HG02852 (cell line): ENCODE measurements at regions not wholly inside any gene's neighbourhood (a gene's known extent, or its start where the extent isn't known, plus 50 kb on each side); places are given as distances from the start of the nearest gene placed in this dataset.
A peak's percentile ranks its signal among the peaks of the same experiment; 100 is the strongest.

Experiments
- ATAC-seq: cut with Tn5 transposase; IDR thresholded peaks from one replicate; pipeline ENCODE4 v1.9.1; 2021; ENCODE audit warnings: mild to moderate bottlenecking, moderate library complexity; ENCODE audit not compliant: unreplicated experiment

DNA sequence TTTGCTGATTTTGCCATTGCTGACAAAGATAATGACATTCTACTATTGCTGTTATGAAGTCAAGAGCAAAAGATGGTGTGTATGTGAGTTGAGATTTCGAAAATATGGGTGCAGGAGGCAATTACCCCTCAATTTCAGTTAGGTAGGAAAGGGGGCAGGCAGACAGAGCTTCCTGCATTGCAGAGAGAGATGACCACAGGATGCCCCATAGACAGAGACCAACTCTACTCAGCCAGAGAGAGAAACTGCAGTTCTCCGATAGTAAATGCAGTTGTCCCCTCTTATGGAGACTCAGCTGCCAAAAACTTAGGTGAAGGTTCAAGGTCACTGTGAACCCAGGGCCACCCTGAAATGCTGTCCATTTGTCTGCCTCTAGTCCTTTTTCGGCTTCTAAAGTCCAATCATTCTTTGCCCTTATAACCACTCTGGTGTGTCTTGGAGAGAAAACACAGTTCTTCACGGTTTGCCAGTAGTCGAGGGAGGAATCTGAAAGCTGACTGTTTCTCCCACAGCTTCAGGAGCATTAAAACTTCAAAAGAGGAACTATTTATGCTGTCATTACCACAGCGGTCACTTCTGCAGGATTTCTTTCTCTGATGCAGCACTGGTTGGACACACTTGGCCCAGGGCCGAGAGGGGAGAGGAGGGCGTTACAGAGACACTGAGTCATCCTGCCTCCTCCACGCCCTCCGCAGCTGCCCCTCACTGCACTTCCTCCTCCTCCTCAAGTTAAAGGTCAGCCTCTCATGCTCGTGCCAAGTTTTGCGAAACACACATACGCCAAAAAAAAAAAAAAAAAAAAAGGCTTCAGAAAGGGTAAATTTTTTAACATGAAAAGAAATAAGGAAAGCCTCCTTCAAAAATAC is 264.3 kb downstream of the FOXO1 start:
- peak; percentile 97 for ATAC-seq

DNA sequence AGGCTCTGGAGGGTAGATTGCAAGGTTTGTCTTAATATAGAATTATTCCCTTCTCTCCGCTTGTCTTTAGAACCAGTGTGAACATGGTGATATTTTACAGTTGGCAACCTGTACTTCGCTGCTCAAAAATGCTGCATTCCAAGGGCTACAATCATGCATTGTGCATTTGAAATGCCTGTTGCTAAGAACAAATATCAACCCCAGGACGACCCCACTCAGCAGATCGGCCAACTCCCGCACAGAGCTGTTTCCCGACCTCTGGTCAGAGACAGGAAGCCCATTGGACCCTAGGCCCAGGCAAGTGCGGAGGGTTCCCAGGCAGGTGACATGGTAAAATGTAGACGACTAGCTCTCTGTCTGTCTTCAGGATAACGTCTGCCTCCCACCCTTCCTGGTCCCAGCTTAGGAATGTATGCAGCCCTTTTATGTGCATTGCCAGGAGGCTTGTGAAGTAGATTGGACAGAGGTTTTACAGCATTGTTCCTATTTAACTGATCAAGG is 263.5 kb downstream of the FOXO1 start:
- ATAC-seq, result no peak

DNA sequence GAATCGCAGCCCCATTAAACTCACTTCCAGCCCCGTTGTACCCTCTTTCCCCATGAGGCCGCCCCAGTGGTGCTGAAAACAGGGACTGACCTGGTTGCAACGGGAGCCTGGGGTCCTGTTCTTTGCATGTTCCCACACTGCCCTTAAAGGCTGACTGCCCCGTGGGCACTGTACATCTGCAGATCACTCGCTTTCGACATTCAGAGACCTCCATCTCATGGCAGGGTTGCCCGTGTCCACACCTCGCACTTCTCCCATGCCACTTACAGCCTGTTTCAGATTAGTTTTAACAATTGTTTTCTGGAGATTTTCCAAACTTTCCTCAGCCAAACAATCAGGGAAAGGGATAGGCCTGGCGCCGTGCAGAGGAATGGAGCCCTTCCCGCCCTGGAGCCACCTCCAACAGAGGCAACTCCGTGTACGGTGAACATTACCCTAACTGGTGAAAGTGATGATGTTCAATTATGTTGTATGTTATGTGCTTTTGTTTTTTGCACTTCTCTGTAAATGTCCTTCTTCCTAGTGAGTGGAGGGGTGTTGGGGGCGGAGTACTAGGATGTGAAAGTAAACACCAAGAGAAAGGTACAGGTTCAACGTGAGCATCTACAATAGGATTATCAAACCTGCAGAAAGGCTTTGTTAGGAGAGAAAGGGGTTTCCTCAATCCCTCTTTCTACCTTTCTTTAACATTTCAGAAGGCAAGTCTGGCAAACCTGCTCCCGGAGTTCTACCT is 262.8 kb downstream of the FOXO1 start:
- no peak for ATAC-seq

DNA sequence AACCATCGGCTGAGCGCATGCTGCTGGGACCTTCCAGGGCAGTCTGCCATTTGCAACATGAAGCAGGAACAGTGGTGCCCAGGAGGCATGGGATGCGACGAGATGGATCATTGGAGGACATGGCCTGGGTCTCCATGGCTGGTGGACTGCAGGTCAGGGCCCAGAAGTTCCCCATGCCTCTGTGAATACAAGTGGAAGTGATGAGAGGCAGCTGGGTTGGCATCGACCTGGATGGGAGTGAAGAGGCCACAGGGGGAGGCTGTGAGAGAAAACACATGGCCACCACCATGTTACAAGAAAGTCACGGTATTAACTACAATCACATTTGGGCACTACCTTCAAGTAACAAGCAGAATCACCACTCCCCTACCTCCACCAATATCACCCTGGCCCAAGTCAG is 262.0 kb downstream of the FOXO1 start:
- ATAC-seq, result no peak

DNA sequence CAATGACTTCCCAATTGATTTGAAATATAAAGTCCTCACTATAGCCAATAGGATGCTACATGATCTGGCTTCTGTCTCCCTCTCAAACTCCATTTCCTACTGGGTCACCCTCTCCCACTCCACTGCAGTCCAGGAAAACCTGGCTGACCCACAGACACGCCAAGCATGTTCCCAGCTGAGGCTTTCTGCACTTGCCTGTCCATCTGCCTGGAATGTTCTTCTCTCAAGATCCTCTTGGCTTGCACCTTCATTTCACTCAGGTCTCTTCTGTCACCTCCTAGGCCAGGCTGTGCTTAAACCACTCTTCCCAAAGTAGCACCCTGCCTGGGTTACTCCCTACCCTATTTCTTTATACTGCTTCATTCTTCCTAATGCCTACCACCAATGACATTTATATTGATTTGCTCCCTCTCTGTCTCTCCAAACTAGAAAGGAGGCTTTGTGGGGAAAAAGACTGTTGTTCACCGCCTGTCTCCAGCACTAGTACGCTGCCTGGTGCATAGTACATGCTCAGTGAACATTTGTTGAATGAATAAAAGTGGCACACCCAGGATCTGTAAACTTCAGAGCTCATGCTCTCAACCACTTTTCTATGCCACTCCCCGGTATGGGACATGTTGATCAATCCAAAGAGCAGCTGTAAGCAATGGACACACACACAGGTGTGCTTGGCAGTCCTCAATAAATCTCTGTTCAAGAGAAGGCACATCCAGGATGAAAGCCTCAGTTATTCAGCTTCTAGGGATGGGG is 261.3 kb downstream of the FOXO1 start:
- no peak for ATAC-seq

DNA sequence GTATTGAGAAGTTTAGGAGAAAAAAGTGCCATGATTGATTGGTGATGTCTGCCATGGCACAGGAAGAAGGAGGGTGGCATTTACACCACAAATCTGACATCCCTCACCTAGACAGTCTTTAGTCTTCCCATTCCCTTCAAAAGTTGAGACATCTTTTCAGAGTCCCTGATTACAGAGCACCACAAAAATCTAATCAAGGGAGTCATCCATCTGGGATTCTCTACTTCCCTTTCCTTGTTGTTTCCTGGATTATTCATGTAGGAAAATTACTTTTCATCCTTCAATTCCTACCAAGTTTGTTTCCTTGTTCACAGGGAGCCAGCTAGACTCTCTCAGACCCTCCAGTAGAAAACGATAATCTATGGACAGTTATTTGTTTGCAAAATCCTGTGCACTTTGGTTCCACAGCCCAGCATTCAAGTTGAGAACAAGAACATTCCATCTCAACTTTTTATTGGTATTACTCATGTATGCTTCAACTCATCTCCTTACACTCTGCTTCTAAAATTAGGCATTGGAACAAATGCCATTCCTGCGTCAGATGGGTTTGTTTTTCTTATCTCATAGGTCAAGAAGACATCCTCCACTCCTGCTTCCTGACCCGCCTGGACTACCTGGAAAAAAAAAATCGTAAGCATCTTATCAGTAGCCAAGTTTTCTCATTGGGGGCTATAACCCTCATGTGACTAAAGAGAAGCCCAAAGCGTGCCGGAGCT is 259.9 kb downstream of the FOXO1 start:
- no peak for ATAC-seq

DNA sequence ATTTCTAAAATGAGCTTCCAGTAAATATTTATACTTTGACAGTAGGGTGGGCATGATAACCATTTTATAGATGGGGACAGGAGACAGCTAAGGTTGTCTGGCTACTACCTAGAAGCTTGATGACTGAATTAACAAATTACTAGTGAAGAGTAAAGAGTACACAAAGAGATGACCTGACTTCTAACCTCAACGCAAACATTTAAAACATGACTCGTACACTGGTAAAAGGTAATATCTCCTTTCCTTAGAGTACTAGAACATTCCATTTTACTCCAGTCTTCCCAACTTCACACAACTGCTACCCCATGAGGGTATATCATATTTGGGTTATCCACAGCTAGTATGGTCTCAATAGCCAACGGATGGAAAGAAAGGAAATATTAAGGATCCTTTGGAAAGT is 258.9 kb downstream of the FOXO1 start:
- ATAC-seq, result no peak

DNA sequence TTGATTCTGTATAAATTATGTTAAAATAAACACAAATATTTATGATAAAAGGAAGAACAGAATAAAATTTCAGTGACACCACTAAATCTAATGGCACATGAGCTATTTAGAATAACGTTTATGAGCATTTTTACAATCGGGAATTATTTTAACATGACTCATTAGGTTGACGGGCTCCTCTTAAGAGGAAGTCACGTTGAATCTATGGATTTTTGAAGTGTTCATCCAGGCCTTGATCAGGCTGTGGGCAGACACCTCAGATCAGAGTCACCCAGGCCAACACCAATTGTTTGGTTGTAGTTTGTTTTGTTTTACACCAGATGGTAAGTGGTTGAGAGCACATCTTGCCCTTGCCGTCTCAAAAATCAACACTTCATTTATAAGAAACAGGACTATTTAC is 257.8 kb downstream of the FOXO1 start:
- ATAC-seq, result no peak

DNA sequence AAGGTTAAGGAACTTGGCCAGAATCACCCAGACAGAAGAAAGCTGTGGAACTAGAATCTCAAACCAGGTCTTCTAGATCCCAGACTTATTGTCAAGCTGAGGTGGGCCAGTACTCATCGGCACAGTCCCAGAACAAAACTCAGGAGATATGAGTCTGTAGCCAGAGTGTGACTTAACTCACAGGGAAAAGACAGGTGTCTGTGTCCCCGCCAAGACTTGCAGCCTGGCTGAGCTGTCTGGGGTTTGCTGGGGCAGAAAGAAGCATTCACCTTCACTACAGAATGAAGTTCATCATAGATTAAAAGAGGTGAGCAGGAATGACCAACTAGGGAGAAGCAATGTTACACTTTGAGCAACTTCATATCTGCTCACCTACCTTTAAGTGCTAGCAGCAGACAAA is 257.2 kb downstream of the FOXO1 start:
- ATAC-seq, result no peak

DNA sequence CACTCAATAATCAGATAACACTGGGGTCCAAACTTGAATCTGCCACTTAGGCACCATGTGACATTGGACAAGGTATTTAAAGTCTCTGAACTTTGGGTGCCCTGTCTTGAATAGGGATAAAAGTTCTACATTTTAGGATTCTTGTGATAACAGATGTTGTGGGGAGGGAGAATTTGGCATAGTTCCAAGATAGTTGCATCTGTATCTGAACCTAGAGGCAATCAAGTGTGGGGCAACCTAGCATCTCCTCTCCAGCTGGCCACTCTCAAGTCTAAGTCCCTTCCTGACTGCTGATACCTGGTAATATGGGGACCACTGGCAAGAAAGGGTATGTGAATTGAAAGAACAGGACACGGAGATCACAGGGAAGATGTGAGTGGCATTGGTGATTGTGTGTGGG is 256.1 kb downstream of the FOXO1 start:
- ATAC-seq, result no peak

DNA sequence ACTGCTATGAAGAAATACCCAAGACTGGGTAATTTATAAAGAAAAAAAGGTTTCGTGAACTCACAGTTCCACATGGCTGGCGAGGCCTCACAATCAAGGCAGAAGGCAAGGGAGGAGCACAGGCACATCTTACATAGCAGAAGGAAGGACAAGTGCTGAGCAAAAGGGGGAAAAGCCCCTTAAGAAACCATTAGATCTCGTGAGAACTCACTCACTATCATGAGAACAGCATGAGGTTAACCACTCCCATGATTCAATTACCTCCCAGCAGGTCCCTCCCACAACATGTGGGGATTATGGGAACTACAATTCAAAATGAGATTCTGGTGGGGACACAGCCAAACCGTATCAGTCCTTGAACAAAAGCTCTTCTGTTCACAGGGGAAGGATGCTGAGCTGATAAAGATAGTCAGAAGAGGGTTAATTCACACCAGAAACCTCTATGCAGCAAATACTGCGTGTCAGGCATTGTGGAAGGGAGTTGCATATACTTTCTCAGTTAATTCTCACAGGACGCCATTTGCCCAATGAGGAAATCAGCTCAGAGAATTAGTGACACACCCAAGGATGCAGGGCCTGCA is 246.2 kb downstream of the FOXO1 start:
- ATAC-seq, result no peak

DNA sequence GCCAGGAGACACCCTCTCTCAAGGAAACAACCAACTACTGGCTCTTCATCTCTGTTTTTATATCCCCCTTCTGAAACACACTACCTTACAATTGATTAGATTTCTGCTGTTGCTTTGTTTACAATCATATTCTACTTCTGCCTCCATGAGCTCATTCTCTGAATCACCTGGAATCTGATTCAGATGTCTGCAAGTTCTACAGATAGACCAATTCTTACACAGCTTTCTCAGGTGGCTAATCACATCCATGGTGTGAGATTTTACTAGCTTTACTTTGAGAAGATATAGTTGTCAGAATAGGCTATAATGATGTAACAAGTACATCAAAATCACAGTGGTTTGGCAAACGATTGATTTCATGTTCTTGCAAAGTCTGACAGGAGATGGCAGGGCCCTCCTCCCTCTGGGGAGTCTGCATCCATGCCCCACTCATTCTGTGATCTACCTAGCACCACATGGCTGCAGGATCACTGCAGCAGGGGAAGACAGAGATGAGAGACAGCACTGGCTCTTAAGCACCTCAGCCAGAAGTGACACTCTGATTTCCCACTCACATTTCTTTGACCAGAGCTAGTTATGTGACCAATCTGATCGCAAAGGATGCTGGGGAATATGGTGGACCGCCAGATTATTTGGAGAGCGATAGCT is 243.7 kb downstream of the FOXO1 start:
- no peak for ATAC-seq

DNA sequence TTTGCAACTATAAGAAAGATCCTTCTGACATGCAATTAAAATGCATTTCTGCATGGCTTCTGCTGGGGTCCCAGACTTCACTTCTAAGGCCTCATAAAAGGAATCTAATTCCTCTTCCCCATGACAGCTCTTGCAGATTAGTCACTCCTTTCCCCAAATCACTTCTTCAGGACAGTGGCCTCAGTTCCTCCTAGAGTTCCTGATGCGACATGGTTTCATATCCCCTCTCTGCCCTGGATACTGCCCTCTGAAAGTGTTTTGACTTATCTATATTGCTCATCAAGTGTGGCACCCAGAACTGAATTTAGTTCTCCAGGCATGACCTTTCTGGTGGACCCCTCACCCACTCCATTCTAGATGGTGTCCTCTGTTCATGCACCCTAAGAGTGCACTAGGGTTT is 238.1 kb downstream of the FOXO1 start:
- ATAC-seq, result no peak

DNA sequence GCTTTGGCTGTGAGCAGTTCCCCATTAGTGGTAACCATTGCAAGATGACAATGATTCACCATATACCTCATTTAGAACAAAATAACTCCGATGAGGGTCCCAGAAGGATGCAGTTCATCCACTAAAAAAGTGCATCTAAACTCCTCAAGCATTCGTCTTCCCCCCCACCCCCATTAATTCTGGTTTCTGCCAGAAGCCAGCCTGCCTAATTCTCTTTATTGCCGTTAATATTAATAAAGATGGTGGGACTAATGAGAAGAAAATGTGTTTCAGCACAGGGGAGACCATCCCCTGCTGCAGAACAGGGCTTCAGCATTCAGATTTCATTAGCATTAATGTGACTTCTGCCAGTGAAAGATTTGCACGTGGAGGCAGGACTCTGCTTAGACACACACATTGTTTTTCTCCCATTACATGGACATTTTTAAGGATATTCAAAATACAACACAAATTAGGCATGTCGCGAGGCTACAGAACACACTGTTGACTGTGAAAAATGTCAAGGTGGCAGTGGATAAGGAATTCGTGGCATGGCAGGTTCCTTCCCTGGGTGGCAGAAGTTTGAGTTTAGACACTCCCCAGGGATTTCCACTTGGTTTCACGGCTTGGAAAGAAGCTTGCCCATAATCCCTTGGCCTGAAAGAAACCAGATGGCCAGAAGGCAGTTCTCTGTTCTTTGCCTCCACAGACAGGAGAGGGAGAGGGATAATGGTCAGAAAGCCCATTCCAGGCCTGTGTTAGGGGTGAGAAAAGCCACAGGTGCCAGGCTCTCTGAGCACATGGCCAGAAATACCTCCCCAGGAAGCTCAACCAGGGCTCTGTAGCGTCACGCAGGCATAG is 236.5 kb downstream of the FOXO1 start:
- ATAC-seq, result no peak

DNA sequence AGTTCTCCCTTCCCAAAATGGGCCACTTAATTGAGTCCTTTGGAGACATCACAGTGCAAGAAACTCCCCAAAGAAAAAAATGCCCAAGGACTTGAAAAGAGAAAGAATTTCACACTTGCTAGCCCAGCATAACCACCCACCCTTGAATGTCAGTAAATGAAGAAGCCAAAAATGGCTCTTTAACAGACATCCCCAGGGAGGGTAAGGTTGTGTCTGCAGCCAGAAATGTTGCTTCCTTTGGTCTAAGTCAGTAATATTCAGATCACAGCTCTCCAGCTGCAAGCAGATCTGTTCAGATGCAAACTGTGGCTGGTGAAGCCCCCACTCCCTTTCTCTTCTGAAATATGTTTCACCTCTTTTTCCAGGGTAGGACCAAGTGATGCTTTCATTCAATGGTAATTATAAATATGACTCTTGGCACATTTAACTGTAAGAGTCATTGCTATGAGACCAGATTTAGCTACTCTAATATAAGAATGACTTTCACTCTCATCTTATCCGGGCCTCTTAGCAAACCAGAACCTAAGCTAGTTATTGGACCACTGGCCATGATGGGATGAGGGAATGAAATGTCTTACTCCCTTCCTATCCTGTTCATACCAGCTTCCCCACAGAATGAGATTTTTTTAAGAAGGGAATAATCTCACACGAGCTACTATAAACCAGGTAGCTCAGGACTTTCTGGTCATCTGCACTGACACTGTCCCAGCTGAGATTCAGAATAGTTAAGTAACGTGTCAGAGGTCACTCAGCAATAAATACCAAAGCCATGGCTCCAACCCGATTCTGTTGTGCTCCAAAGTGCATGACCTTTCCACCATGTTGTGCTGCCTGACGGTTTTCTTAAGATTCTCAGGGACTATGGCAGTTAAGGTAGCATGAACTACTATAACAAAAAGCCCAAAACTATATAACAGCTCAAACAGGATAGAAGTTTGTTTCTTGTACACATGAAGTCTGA is 234.1 kb downstream of the FOXO1 start:
- peak; percentile 45 for ATAC-seq

DNA sequence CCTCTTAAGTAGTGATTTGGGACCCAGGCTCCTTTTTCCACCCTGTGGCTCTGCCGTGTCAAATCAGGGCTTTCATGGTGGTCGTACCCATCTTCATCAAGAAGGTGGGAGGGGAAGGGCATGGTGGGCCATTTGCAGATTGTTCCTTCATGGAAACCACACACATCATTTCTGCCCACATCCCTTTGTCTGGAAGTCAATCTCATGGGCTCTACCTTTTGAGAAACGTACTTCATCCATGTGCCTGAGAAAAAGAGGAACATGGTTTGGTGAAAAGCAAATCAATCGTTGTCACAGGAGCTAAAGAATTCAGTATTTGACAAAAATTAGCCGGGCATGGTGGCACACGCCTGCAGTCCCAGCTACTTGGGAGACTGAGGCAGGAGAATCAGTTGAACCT is 233.4 kb downstream of the FOXO1 start:
- no peak for ATAC-seq

DNA sequence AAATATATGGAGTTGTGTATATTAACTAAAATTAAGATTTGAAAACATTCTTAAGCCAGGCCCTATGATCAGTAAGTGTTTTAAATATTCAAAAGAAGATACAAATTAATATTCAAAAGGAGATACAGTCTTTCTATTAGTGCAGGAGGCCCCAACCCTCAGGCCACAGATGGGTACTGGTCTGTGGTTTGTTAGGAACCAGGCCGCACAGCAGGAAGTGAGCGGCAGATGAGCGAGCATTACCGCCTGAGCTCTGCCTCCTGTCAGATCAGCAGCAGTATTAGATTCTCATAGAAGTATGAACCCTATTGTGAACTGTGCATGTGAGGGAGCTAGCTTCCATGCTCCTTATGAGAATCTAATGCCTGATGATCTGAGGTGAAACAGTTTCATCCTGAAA is 232.9 kb downstream of the FOXO1 start:
- peak; percentile 61 for ATAC-seq
